ENCODE measurements at regions not wholly inside any gene's neighbourhood (a gene's known extent, or its start where the extent isn't known, plus 50 kb on each side); places are given as distances from the start of the nearest gene placed in this dataset.
A peak's percentile ranks its signal among the peaks of the same experiment; 100 is the strongest.

DNA sequence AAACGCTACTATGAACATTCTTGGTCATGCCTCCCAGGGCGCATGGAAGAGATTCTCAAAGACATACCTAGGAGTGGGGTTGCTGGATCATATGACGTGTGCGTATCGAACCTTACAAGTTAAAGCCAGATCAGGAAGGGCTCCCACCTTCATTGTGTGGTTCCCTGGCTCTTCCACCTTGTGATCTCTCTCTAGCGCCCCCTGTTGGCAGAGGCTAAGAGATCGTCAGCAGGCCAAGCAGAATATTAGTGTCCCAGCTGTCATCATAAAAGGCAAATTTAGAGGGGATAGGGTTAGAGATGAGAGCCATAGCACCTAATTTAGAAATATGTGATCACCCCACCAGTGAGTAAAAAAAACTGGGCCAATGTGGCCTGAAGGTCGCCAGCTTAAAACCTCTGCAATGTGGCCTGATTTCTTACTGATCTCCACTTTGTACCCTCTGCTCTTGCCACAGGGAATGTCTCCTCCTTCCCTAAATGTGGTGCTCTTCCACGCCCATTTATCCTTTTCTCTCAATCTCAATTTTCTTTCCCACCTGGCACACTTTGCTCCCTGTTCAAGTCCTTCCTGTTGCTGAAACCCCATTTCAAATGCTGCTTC lies 91.7 kb upstream of the SHB start:
- Mint-ChIP-seq H3K4me1 (ENCODE audit: insufficient read depth, unreplicated experiment) (no peaks in the 10 kb centered on the region), H3K4me3 (ENCODE audit: unreplicated experiment) (no peak overlapping the region), H3K9me3 (ENCODE audit: unreplicated experiment) (no peaks in the 10 kb centered on the region), H3K27me3 (ENCODE audit: insufficient read depth, unreplicated experiment) (no peaks in the 10 kb centered on the region), H3K27ac (ENCODE audit: low read depth, unreplicated experiment) (no peak overlapping the region), H3K36me3 (ENCODE audit: insufficient read depth, unreplicated experiment) (peaks cover 6% of the 10 kb centered on the region)
- ChIA-PET CTCF (interaction anchor here (0.6 to 5.3 kb wide), 30 partner anchors 8 to 248 kb away, joined by 3 to 46 read pairs (median 3); no protein-coding TSS in a partner anchor), POLR2A (no interaction called here)
- no TSS peak for BruUV-seq (replicated peaks)
- peak; percentile 85 for TF ChIP-seq CTCF (IDR thresholded peaks at IDR 0.05; ENCODE audit: unreplicated experiment)
- intact Hi-C loops (cut with micrococcal nuclease), result loop anchor here (1.0 to 2.0 kb wide), 2 partner anchors 72 to 247 kb away; no protein-coding TSS in a partner anchor
- peak; percentile 77 for DNase-seq (ENCODE audit: unreplicated experiment)

- DNase-seq (ENCODE audit: unreplicated experiment), result no peak
- H3K4me3 Mint-ChIP-seq (ENCODE audit: unreplicated experiment), result no peak overlapping the region
- intact Hi-C loops (cut with micrococcal nuclease), result no loop called here
- no peak overlapping the region for H3K27ac Mint-ChIP-seq (ENCODE audit: low read depth, unreplicated experiment)
- no TSS peak for BruUV-seq (replicated peaks)
- peaks cover 6% of the 10 kb centered on the region for H3K36me3 Mint-ChIP-seq (ENCODE audit: insufficient read depth, unreplicated experiment)
- ChIA-PET POLR2A (no interaction called here), CTCF (interaction anchor here (0.6 to 5.3 kb wide), 18 partner anchors 8 to 248 kb away, joined by 3 to 46 read pairs (median 4); no protein-coding TSS in a partner anchor)
- H3K9me3 Mint-ChIP-seq (ENCODE audit: unreplicated experiment), result no peaks in the 10 kb centered on the region
- no peak for TF ChIP-seq CTCF (IDR thresholded peaks at IDR 0.05; ENCODE audit: unreplicated experiment)
- no peaks in the 10 kb centered on the region for H3K27me3 Mint-ChIP-seq (ENCODE audit: insufficient read depth, unreplicated experiment)
- H3K4me1 Mint-ChIP-seq (ENCODE audit: insufficient read depth, unreplicated experiment), result no peaks in the 10 kb centered on the region
These were observed 90.6 kb upstream of the SHB start for GRCh38 chr9:38159599-38159998.

- DNase-seq (ENCODE audit: unreplicated experiment), result no peak
- no TSS peak for BruUV-seq (replicated peaks)
- Mint-ChIP-seq H3K36me3 (ENCODE audit: insufficient read depth, unreplicated experiment) (peaks cover 6% of the 10 kb centered on the region), H3K9me3 (ENCODE audit: unreplicated experiment) (no peaks in the 10 kb centered on the region), H3K4me3 (ENCODE audit: unreplicated experiment) (no peak overlapping the region), H3K27ac (ENCODE audit: low read depth, unreplicated experiment) (no peak overlapping the region), H3K4me1 (ENCODE audit: insufficient read depth, unreplicated experiment) (no peaks in the 10 kb centered on the region), H3K27me3 (ENCODE audit: insufficient read depth, unreplicated experiment) (no peaks in the 10 kb centered on the region)
- POLR2A ChIA-PET, result no interaction called here
- CTCF ChIA-PET, result interaction anchor here (1.8 to 5.3 kb wide), 3 partner anchors 18 to 71 kb away, joined by 5 to 46 read pairs (median 8); no protein-coding TSS in a partner anchor
- TF ChIP-seq CTCF (IDR thresholded peaks at IDR 0.05; ENCODE audit: unreplicated experiment), result no peak
- intact Hi-C loops (cut with micrococcal nuclease), result no loop called here
These were observed 89.6 kb upstream of the SHB start for GRCh38 chr9:38158628-38159027.

DNA sequence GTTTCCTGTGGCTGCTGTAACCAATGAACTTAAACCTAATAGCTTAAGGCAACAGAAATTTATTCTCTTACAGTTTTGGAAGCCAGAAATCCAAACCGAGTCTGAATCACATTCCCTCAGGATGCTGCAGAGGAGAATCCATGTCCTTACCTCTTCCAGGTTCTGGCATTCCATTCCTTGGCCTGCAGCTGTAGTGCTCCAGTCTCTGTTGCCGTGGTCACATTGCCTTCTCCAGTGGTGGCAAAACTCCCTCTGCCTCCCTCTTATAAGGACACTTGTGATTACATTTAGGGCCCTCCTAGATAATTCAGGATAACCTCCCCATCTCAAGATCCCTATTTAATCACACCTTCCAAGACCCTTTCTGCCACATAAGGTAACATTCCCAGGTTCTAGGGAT lies 88.7 kb upstream of the SHB start:
- no peak for TF ChIP-seq CTCF (IDR thresholded peaks at IDR 0.05; ENCODE audit: unreplicated experiment)
- POLR2A ChIA-PET, result interaction anchor here (0.5 kb wide), 1 partner anchor 57 kb away, joined by 5 read pairs; no protein-coding TSS in a partner anchor
- H3K9me3 Mint-ChIP-seq (ENCODE audit: unreplicated experiment), result no peaks in the 10 kb centered on the region
- no peak overlapping the region for H3K27ac Mint-ChIP-seq (ENCODE audit: low read depth, unreplicated experiment)
- CTCF ChIA-PET, result interaction anchor here (1.1 kb wide), 1 partner anchor 244 kb away, joined by 3 read pairs; no protein-coding TSS in a partner anchor
- no peak overlapping the region for H3K4me3 Mint-ChIP-seq (ENCODE audit: unreplicated experiment)
- peaks cover 6% of the 10 kb centered on the region for H3K36me3 Mint-ChIP-seq (ENCODE audit: insufficient read depth, unreplicated experiment)
- no peak for DNase-seq (ENCODE audit: unreplicated experiment)
- H3K27me3 Mint-ChIP-seq (ENCODE audit: insufficient read depth, unreplicated experiment), result no peaks in the 10 kb centered on the region
- no peaks in the 10 kb centered on the region for H3K4me1 Mint-ChIP-seq (ENCODE audit: insufficient read depth, unreplicated experiment)
- intact Hi-C loops (cut with micrococcal nuclease), result no loop called here
- BruUV-seq (replicated peaks), result no TSS peak
